MM.1S (cell line): ENCODE measurements at regions not wholly inside any gene's neighbourhood (a gene's known extent, or its start where the extent isn't known, plus 50 kb on each side); places are given as distances from the start of the nearest gene placed in this dataset.
"Not testable (repeated sequence)": the region's sequence is repeated elsewhere in the genome, so short reads cannot be mapped to it uniquely, and the experiment has no call there.

Experiments
- DNase-seq: peaks from one replicate; pipeline ENCODE4 v3.0.0-alpha.2; 2015
- H2AFZ ChIP-seq: fragments of 300-600 bp; sonication (generic); 2 replicates; pipeline ENCODE4 v1.6.0; 2016; ENCODE audit warnings: antibody characterized with exemption, low read length
- H3F3A ChIP-seq: fragments of 300-600 bp; sonication (generic); 2 replicates; pipeline ENCODE4 v1.6.1; 2016; ENCODE audit warnings: mild to moderate bottlenecking, antibody characterized with exemption, low read length, moderate library complexity, mixed read lengths; ENCODE audit not compliant: insufficient read depth
- H3K27ac ChIP-seq: fragments of 300-600 bp; sonication (generic); 2 replicates; pipeline ENCODE4 v1.5.1; 2016; ENCODE audit warnings: mild to moderate bottlenecking, low read length
- H3K27me3 ChIP-seq: fragments of 300-600 bp; sonication (generic); replicated peaks from 2 replicates; pipeline ENCODE4 v1.6.0; 2016; ENCODE audit warnings: low read length; ENCODE audit not compliant: insufficient read depth
- H3K36me3 ChIP-seq: fragments of 300-600 bp; sonication (generic); replicated peaks from 2 replicates; pipeline ENCODE4 v1.6.1; 2016; ENCODE audit warnings: mild to moderate bottlenecking, low read length, mixed read lengths; ENCODE audit not compliant: insufficient read depth
- H3K4me1 ChIP-seq: fragments of 300-600 bp; sonication (generic); 2 replicates; pipeline ENCODE4 v1.6.1; 2016; ENCODE audit warnings: low read length, mixed read lengths
- H3K4me2 ChIP-seq: fragments of 300-600 bp; sonication (generic); 2 replicates; pipeline ENCODE4 v1.6.0; 2016; ENCODE audit warnings: low read depth, low read length
- H3K4me3 ChIP-seq: fragments of 300-600 bp; sonication (generic); 2 replicates; pipeline ENCODE4 v1.5.1; 2016; ENCODE audit warnings: low read length, mixed read lengths
- H3K79me2 ChIP-seq: fragments of 300-600 bp; sonication (generic); 2 replicates; pipeline ENCODE4 v1.6.1; 2016; ENCODE audit warnings: mixed run types, low read length, mixed read lengths
- H3K9ac ChIP-seq: fragments of 300-600 bp; sonication (generic); 2 replicates; pipeline ENCODE4 v1.6.1; 2016; ENCODE audit warnings: low read length, mixed read lengths
- H3K9me2 ChIP-seq: fragments of 300-600 bp; sonication (generic); replicated peaks from 2 replicates; pipeline ENCODE4 v1.6.1; 2016; ENCODE audit warnings: mild to moderate bottlenecking, low read length, mixed read lengths; ENCODE audit not compliant: insufficient read depth
- H3K9me3 ChIP-seq: fragments of 300-600 bp; sonication (generic); replicated peaks from 2 replicates; pipeline ENCODE4 v1.6.1; 2016; ENCODE audit warnings: mild to moderate bottlenecking, low read length, mixed read lengths; ENCODE audit not compliant: insufficient read depth
- H4K20me1 ChIP-seq: fragments of 300-600 bp; sonication (generic); 2 replicates; pipeline ENCODE4 v1.6.1; 2016; ENCODE audit warnings: mild to moderate bottlenecking, low read length, moderate library complexity, mixed read lengths; ENCODE audit not compliant: insufficient read depth
- EZH2 ChIP-seq: fragments of 300-600 bp; sonication (generic); optimal IDR thresholded peaks from 2 replicates; pipeline ENCODE3; 2017; ENCODE audit warnings: low read depth, mild to moderate bottlenecking, antibody characterized with exemption, low read length, mixed read lengths
- EZH2phosphoT487 ChIP-seq: fragments of 300-600 bp; sonication (generic); IDR thresholded peaks from 2 replicates; pipeline ENCODE4 v1.6.1; 2018; ENCODE audit warnings: antibody characterized with exemption, low read length
- TF ChIP-seq, protein P1 (sequence below): fragments of 300-600 bp; sonication (generic); IDR thresholded peaks from 2 replicates; pipeline ENCODE4 v1.5.1; 2016; ENCODE audit warnings: antibody characterized with exemption, low read length, mixed read lengths

DNA sequence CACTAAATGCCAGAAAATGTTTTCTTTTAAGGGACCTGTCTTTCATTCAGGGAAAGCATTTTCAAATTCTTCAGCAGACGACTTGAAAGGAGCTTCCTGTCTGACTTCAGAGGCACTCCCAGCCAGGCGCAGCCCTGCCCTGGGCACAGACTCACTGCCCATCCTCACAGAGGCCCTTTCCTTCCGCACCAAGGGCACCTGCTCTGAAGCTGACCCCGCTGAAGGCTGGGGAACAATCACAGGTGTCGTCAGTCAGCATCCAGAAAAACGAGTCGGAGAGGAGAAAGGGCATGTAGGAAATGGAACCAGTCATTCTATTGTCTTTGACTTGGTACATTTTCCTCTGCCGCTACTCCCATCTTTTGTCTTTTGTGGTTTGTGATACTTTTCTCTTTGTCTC, 125.3 kb upstream of the PARD3 start:
- no peak overlapping the region for H3K27ac ChIP-seq
- no peaks in the 10 kb centered on the region for H3K79me2 ChIP-seq
- H3K27me3 ChIP-seq = no peaks in the 10 kb centered on the region
- H2AFZ ChIP-seq = no peak overlapping the region
- H3K4me2 ChIP-seq = no peak overlapping the region
- no peak for DNase-seq
- TF ChIP-seq, protein P1, sequence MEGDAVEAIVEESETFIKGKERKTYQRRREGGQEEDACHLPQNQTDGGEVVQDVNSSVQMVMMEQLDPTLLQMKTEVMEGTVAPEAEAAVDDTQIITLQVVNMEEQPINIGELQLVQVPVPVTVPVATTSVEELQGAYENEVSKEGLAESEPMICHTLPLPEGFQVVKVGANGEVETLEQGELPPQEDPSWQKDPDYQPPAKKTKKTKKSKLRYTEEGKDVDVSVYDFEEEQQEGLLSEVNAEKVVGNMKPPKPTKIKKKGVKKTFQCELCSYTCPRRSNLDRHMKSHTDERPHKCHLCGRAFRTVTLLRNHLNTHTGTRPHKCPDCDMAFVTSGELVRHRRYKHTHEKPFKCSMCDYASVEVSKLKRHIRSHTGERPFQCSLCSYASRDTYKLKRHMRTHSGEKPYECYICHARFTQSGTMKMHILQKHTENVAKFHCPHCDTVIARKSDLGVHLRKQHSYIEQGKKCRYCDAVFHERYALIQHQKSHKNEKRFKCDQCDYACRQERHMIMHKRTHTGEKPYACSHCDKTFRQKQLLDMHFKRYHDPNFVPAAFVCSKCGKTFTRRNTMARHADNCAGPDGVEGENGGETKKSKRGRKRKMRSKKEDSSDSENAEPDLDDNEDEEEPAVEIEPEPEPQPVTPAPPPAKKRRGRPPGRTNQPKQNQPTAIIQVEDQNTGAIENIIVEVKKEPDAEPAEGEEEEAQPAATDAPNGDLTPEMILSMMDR = no peak
- TF ChIP-seq EZH2phosphoT487 (no peak), EZH2 (no peak)
- no peaks in the 10 kb centered on the region for H3K9me3 ChIP-seq
- H3K4me3 ChIP-seq = no peak overlapping the region
- no peaks in the 10 kb centered on the region for H4K20me1 ChIP-seq
- no peaks in the 10 kb centered on the region for H3K9me2 ChIP-seq
- no peaks in the 10 kb centered on the region for H3K36me3 ChIP-seq
- no peaks in the 10 kb centered on the region for H3K4me1 ChIP-seq
- no peak overlapping the region for H3K9ac ChIP-seq
- no peaks in the 10 kb centered on the region for H3F3A ChIP-seq

DNA sequence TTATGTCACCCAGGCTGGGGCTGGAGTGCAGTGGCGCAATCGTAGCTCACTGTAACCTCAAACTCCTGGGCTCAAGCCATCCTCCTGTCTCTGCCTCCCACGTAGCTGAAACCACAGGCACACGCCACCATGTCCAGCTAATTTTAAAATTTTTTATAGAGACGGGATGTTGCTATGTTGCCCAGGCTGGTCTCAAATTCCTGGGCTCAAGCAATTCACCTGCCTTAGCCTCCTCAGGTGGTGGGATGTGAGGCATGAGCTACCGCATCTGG, 123.2 kb upstream of the PARD3 start:
- no peak overlapping the region for H2AFZ ChIP-seq
- H3K9me2 ChIP-seq = no peaks in the 10 kb centered on the region
- no peaks in the 10 kb centered on the region for H3K27me3 ChIP-seq
- H3K9ac ChIP-seq = no peak overlapping the region
- no peaks in the 10 kb centered on the region for H3K79me2 ChIP-seq
- no peaks in the 10 kb centered on the region for H3K4me1 ChIP-seq
- H3K4me3 ChIP-seq = no peak overlapping the region
- no peaks in the 10 kb centered on the region for H3K36me3 ChIP-seq
- H4K20me1 ChIP-seq = no peaks in the 10 kb centered on the region
- no peak overlapping the region for H3K27ac ChIP-seq
- no peak for DNase-seq
- no peak for TF ChIP-seq EZH2phosphoT487
- TF ChIP-seq EZH2 = no peak
- TF ChIP-seq, protein P1 = no peak
- no peaks in the 10 kb centered on the region for H3K9me3 ChIP-seq
- H3F3A ChIP-seq = no peaks in the 10 kb centered on the region
- H3K4me2 ChIP-seq = no peak overlapping the region

DNA sequence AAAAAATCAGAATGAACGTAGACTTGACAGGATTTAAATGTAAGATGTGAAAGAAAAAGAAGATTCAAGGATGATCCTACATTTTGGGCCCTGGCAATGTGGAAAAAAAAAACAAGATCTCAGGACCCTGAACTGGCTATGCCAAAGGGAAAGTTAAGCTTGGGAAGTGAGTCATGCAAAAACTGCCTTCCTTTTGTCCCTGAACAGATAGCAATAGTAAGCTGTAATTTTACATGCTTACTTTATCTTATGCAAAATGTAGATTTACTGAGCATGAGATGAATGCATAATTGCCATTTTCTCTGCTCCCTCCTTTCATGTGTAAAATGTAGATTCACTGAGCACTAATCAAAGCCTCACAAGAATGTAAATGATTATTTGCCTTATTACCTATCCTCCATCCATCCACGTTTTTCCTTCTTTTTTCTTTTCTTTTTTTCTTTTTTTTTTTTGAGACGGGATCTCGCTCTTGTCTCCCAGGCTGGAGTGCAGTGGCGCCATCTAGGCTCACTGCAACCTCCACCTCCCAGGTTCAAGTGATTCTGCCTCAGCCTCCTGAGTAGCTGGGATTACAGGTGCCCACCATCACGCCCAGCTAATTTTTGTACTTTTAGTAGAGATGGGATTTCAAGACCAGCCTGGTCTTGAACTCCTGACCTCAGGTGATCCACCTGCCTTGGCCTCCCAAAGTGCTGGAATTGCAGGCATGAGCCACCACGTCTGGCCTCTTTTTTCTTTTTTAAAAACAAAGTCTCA, 122.7 kb upstream of the PARD3 start:
- not testable (repeated sequence) for H3K36me3 ChIP-seq, DNase-seq, H3K79me2 ChIP-seq, H4K20me1 ChIP-seq, H3K4me3 ChIP-seq, H3K27ac ChIP-seq, H3K4me1 ChIP-seq, H3F3A ChIP-seq, H3K4me2 ChIP-seq, H3K9me2 ChIP-seq, H3K27me3 ChIP-seq, H3K9me3 ChIP-seq, H2AFZ ChIP-seq, H3K9ac ChIP-seq
- TF ChIP-seq, protein P1 = peak; percentile 20; the same call in 1 of the 2 replicates
